T1000 (cell line): ENCODE measurements at regions not wholly inside any gene's neighbourhood (a gene's known extent, or its start where the extent isn't known, plus 50 kb on each side); places are given as distances from the start of the nearest gene placed in this dataset.
A peak's percentile ranks its signal among the peaks of the same experiment; 100 is the strongest.

Experiments used
- DNase-seq: peaks from one replicate; lab custom pipeline; 2025; ENCODE audit warnings: mixed read lengths; lab: John Stamatoyannopoulos, UW

DNA sequence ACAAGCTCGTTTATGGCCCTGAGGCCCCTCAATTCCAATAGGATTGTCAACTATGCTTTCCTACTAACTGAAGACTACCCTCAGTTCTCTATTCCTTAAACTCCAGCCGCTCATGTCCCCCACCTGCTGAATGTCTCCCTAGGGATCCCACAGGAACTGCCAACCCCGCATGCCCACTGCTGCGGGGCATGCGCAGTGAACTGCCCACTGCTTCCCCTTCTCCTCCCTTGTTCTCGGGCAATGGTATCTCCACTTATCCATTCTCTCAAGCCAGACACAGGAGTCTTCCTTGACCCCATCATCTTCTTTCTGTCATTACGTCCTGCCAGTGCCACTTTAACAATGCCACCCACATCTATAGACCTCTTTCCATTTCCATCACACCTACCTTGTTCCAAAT is 90.0 kb downstream of the FGF18 start:
- no peak for DNase-seq

DNA sequence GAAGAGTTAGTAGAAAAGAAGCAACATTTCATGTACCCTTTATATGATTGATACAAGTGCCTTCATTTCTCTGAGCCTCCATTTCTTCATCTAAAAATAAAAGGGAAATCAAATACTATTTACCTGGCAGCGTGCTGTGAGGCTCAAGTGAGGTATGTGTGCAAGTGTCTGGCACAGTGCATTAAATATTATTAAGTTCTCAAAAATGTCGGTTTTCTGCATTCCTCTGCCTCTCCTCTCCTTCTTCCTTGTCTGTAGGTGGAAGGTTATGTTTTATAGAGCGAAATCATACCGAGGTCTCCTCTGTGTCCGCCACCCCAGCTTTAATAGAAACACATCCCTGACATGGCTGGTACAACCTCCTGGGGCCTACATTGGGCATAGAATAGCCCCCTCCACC is 93.0 kb downstream of the FGF18 start:
- DNase-seq: no peak

DNA sequence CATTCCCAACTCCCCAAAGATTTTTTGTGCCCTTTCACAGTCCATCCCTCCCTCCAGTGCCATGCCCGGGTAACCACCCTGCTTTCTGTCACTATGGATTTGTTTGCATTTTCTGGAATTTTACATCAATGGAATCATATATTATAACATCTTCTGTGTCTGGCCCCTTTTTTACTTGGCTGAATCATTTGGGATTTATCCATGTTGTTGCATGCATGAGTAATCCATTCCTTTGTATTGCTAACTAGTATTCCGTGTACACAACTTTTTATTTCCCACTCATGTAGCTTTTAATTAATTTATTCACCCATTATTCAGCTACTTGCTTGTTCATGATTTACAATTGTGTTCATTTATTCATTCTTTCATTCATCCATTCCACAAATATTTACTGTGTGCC is 94.1 kb downstream of the FGF18 start:
- DNase-seq: no peak

DNA sequence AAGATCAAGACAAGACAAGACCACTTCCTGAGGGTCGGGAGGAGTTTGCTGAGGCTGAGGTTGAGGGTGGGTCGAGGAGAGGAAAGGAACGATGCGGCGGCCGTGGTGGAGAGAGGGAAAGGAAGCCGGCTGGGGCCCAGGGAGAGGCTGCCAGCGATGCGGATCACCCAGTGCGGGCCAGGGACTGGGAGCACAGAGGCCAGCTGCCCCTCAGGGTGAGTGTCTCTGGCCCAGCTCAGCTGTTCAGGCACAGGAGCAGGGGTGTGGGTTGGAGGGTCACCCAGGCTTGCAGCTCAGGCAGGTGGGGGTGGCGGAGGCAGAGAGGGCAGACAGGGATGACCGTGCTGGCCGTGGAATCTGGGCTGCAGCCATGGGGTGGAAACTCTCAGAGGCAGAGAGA is 99.5 kb downstream of the FGF18 start:
- DNase-seq: no peak

DNA sequence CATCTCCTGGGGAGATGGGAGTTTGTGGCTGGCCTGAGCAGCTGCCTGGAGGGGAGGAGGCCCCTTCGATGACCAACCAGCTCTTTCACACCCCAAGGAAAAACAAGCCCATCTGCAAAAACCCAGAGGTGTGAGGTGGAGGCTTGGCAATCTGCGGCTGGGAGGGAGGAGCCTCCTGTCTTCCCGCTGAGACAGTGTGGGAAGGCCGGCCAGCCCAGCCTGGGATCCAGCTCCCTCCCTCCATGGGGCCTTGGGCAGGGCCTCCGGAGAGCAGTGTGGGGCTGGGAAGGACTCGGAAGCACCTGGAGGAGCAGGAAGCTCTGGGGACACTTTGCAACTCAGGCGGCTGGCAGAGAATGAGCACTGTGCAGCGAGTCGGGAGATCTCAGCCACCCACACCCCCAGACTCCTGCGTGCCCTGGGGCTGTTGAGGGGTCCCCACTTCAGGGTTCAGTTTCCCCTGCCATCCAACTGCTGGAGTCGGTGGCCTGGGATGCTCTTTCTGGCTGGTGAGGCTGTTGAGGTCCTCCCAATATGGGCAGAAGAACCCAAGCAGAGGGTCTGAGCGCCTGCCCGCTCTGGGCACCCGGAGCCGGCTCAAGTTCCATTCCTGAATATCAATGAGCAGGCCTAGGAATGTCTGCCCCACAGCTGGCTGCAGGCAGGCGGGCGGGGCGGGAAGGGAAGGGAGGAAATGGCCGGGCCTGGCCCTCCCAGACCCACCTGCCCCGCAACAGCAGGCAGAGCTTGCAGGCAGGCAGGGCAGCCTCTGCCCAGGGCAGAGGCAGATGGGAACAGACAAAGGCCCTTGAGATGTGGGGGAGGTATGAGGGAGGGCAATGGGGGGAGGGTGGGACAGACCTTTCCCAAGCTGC is 101.1 kb downstream of the FGF18 start:
- DNase-seq: no peak

DNA sequence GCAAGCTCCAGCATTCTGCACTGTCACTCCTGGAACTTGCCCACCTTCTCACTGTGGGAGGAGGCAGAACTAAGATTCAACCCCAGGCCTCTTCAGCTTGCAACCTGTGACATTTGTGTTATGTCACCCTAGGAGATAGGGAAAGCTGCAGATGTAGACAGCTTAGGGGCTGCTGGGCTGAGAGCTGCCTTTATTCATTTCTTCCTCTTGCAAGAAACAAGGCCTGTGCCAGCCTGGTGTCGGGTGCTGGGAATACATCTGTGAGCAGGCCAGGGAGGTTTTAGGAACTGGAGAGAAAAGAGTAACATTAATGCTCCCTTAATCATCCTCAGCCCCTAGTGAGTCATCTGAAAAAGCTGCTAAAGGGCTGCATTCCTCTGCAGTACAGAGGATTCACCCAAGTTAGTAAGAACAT is 101.8 kb downstream of the FGF18 start:
- DNase-seq: peak; percentile 58

DNA sequence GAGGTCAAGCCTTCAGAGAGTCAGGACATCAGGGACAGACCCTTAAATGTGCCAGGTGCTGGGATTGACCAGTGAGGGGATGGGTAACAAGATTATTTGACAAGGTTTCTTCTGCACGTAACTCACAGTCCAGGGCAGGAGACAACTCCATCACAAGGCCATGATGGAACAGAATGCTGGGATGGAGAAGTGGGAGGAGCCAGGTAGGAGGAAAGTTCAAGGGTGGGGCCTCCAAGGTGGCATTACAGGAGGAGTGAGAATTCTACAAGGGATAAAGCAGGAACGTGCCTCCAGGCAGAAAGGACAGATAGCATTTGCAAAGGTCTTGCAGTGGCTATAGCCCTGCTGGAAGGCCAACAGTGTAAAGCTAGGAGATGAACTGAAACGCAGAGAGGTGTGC is 102.2 kb downstream of the FGF18 start:
- no peak for DNase-seq

DNA sequence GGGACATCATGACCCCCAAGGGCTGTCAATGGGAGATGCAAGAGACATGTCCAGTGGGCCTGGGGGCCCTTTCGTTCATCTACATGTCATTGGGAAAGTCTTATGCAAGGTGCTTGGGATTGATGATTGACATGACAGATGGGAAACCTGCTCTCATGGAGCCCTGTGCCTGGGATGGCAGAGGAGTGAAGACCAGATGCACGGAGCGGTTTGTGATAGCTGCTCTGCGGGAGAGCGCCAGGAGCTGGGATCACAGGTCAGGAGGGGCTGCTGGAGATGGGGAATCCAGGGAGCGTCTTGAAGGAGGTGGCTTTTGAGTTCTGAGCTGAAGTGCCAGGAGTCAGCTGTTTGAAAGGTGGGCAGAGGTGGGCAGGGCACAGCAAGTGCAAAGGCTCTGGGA is 104.3 kb downstream of the FGF18 start:
- no peak for DNase-seq

DNA sequence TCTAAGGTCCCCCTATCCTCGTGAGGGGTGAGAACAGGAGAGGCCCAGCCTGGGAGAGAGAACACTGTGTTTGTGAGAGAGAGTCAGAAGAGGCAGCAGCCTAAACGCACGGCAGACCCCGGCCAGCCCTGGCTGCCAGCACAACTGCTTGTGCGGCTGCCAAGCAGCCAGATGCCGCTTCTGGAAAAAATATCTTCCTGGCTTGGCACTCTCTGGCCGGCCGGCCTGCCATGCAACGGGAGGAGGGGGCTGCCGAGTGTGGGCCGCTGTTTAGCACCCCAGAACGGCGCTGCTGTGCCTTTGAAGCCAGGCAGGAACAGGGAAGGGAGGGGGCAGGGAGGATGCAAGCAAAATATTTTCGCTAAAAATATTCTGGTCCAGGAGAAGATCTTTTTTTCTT is 105.0 kb downstream of the FGF18 start:
- no peak for DNase-seq

DNA sequence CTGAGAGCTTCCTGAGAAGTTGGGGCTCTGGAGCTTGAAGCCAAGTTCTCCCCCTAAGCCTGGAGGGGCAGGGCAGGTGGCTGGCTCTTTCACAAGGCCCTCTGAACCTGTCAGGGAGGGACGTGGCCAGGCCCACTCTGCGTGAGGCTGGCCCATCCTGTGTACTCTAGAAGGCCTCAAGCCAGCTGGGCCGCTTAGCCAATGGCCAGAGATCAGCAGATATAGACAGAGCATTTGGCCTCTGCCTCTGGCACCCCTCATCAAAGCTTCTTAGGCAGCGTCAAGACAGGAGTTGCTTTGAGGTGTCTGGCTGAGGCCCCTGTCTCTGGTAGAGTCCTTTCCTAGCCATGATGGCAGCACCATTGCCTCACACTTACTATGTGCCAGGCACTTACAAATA is 105.6 kb downstream of the FGF18 start:
- no peak for DNase-seq

DNA sequence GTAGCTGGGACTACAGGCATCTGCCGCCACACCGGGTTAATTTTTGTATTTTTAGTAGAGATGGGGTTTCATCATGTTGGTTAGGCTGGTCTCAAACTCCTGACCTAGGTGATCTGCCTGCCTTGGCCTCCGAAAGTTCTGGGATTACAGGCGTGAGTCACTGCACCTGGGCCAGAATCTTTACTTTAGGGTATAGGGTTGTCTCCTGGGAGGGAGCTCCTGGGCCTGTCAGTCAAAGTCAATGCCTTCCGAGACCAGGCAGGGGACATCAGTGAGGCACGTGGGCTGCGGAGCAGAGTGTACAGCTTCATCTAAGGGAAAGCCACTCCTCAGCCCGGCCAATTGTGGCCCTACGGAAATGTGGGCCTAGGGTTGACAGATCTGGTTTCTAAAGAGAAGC is 108.6 kb downstream of the FGF18 start:
- no peak for DNase-seq

DNA sequence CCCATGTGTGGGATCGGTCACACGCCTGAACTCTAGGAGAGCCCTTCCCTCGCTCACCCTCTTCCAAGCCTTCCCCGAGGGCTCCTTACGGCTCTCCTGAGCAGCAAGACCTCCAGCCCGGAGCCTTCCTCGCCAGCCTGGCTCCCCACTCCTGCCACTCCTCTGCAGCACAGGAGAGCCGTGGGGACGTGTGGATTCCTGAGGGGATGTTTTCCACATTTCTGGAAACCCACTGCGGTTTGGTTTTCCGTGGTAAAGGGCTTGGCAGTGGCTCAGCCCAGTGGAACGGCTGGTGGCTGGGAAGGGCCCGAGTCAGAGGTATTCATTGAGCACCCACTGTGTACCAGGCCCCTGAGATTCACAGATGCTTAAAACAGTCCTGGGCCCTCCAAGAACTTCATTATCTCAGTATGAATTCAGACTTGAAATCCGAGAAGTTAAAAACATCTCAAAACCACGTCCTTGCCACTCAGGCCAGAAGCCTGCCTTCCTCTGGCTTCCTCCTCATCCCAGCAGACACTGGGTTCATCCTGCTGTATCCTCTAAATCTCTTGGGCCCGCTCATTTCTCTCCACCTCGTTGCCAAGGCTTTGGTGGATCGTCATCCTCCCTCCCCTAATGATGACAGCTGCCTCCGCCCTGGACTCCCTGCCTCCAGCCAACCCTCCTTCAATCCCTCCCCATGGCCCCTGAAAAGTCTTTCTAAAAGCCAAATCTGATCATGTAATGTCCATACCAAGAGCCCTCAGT is 109.6 kb downstream of the FGF18 start:
- no peak for DNase-seq

DNA sequence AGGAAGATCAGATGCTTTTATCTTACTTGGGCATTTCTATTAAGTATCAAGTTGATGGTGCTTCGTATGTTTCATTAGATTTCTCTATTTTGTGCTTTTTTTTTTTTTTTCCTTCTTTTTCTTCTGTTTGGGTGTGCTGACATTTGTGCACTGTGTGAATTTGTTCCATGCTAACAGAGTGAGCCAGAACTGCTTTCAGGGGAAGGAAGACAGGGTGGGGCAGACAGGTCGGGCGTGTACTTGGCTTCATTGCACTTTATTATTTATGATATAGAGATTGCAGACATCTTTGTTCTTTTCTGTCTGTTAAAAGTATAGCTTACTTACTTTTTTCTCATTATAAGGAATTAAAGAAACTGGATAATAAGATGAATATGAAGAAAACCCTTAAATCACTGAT is 112.2 kb downstream of the FGF18 start:
- DNase-seq: no peak

DNA sequence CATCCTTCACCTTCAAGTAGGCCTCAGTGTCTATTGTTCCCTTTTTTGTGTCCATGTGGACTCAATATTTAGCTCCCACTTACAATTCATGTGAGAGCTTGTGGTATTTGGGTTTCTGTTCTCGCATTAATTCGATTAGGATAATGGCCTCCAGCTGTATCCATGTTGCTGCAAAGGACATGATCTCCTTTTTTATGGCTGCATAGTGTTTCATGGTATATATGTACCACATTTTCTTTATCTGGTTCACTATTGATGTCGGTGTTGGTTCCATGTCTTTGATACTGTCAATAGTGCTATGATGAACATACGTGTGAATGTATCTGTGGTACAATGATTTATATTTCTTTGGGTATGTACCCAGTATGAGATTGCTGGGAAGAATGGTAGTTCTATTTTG is 113.7 kb downstream of the FGF18 start:
- DNase-seq: no peak

DNA sequence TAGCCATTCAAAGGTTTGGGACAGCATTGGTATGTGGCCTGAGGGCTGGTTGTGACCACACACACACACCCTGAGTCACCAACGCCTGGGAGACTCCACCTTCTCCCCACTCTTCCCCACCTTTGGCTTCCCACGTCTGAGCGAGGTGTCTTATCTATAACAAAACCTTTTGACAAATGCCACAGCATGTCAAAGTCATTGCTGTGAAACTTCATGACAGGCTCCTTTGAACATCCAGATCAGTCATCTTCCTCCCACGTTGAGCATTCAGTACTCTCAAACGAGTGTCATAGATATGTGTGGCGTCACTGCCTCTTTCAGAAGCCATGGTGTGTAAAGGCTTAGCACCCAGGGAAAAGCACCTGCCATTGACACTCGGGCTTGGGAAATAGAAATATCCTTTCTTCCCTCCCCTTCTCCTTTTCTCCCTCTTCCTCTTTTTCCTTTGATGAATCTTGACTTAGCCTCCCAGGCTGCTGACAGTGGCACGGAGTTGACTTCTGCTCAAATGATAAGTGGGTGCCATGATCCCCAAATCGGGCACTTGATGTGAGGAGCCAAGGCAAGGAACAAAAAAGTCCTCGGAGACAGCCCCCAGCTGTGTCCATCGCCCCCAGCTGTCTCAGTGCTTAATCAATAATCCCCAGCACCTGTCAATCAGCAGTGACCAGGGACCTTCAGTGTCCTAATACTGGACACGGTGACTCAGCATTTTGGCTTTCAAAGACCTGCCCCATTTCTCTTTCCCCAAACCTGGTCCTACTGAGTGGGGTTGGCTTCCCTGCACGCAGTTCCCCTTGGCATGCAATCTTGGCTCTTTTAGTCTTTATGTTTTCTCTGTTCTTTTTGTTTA is 114.8 kb downstream of the FGF18 start:
- DNase-seq: no peak

DNA sequence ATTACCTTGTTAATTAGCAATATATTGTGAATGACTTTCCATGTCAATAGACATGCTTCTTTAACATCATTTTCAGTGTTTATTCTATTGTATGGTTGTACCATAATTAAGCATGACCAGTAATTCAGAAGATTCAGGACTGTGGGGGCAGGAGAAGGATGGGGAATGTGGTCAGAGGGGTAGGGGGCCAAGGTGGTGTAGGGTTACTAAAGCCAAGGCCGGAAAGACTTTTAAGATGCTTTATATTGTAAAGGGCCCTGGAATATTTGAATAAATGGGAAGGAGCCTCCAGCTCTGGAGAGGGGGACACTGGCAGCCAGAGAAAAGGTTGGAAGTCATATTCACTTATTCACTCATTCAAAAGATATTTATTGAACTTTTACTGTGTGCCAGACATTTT is 115.7 kb downstream of the FGF18 start:
- no peak for DNase-seq

DNA sequence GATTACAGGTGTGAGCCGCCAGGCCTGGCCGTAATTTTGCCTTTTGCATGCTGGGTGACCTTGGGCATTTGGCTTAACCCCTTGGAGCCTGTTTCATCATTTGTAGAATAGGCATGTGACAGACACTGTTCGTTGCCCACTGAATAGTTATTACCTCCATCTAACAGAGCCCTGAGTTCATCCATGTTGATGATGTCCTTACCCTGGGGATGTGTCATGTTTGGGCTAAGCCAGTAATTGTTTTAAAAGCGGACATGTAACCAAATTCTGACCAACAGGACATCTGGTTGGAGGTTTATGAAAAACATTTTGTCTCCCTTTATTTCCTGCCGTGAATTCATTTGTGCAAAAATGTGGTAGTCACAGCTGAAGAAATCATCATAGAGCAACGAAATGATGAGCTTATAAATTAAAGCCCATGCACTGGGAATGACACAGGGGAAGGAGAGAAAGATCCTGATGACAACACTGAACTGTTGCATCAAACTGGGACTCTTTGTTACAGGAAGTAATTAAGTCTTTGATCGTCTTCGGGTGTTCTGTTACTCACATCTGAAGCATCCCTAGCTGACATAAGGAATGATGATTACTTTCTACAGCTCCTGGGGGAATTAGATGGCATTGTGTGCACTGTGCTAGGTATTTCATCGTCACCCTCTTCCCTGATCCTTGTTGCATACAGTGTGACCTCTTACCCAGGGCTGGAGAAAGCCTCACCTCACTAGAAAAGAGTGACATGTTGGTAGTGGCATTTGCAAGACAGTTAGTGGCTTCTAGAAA is 117.8 kb downstream of the FGF18 start:
- DNase-seq: no peak

DNA sequence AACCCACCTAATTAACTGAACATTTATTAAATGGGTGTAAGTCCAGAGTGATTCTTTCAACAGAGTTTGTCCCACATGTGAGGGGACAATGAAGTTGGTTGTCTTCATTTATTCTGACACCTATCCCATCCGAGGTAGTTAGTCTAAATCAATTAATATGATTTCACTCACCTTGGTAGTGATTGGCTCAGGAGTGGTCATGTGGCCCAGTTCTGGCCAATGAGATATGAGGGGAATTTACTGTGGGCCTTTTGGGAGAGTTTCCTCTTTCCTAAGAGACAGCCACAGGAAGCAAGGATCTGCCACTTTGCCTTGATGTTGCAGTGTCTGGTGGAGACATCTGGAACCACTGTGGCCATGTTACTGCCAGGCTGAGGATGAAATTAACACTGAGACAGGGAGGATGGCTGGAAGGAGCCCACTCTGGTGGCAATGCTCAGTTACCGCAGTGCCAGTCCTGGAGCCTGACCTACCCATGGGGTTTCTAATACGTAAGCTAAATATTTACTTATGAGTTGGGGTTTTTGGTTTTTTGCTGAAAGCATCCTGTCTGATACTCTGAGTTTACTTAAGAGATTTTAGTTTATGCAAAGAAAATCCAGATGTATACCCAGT is 118.6 kb downstream of the FGF18 start:
- DNase-seq: no peak

DNA sequence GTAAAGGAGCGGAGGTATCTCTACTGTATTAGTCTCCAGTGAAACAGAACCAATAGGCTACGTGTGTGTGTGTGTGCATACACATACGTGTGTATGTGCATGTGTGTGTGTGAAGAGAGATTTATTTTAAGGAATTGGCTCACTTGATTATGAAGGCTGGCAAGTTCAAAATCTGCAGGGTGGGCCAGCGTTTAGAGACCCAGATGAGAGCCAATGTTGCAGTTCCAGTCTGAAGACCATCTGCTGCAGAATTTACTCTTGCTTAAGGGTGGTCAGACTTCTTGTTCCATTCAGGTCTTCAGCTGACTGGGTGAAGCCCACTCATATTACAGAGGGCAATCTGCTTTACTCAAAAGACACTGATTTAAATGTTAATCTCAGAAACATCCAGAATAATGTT is 119.2 kb downstream of the FGF18 start:
- no peak for DNase-seq

DNA sequence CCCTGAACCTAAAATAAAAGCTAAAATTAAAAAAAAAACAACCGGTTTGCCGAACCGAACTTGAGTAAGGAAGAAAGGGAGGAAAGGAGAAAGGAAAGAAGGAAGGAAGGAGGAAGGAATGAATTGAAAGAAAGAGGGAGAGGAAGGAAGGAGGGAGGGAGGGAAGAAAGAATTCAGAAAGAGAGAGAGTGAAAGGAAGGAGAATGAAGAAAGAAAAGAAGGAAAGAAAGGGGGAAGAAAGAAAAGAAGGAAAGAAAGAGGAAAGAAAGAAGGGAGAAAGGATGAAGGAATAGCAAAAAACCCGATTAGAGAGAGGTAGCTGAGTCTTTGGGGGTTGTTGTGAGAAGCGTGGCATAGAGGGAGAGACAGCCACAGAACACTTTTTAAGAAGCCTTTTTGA is 121.4 kb downstream of the FGF18 start:
- DNase-seq: no peak

DNA sequence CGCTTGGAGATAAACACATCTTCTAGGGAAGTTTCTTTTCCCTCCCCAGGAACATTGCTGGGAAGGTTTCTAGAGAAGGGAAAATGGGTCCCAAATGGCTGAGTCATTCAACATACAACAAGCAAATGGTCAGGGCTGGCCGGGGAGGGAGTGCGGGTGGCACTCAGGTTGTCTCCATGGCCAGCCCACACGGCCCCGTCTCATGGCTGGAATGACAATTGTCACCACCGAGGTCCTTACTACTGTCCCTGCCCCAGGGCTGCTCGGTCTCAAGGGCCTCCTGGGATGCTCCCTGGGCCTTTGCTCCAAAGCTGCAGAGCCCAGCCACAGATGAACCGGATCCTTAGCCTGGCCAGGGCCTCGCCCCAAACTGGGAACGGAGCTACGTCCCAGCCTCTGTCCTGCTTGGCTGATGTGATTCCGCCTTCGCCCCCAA is 121.9 kb downstream of the FGF18 start:
- DNase-seq: no peak
